IMR-90 (cell line): ENCODE measurements at regions not wholly inside any gene's neighbourhood (a gene's known extent, or its start where the extent isn't known, plus 50 kb on each side); places are given as distances from the start of the nearest gene placed in this dataset.

ENCODE experiments used
- BHLHE40 ChIP-seq: fragments of 150-350 bp; IDR thresholded peaks from 2 replicates; pipeline ENCODE4 v1.6.1; 2016; ENCODE audit warnings: mild to moderate bottlenecking, low read depth, low read length
- CTCF ChIP-seq: conservative IDR thresholded peaks from 2 replicates; pipeline ENCODE4 v1.5.1; 2012; ENCODE audit warnings: mild to moderate bottlenecking, low read depth, low read length, improper control_type of control experiment
- MAFK ChIP-seq: IDR thresholded peaks from 2 replicates; pipeline ENCODE4 v1.6.1; 2012; ENCODE audit warnings: low read depth, low read length, improper control_type of control experiment
- MAZ ChIP-seq: IDR thresholded peaks from 2 replicates; pipeline ENCODE4 v1.6.1; 2012; ENCODE audit warnings: low read depth, mild to moderate bottlenecking, low read length, improper control_type of control experiment, moderate library complexity, borderline replicate concordance
- MXI1 ChIP-seq: IDR thresholded peaks from 2 replicates; pipeline ENCODE4 v1.6.1; 2012; ENCODE audit warnings: low read depth, mild to moderate bottlenecking, low read length, moderate library complexity, borderline replicate concordance
- POLR2A ChIP-seq: IDR thresholded peaks from 2 replicates; pipeline ENCODE4 v1.6.1; 2012; ENCODE audit warnings: mild to moderate bottlenecking, low read depth, low read length
- RFX5 ChIP-seq: IDR thresholded peaks from 2 replicates; pipeline ENCODE4 v1.8.0; 2012; ENCODE audit warnings: low read depth, mild to moderate bottlenecking, low read length, moderate library complexity
- USF2 ChIP-seq: fragments of 150-350 bp; IDR thresholded peaks from 2 replicates; pipeline ENCODE4 v1.6.1; 2017; ENCODE audit warnings: mild to moderate bottlenecking, antibody characterized with exemption, low read length, low read depth

- TF ChIP-seq CTCF (no peak), POLR2A (no peak), MXI1 (no peak), BHLHE40 (no peak), USF2 (no peak), MAZ (no peak), RFX5 (no peak), MAFK (no peak)
Measured at GRCh38 chr14:96725232-96725631, 72.0 kb upstream of the VRK1 start.
